CD4-positive, alpha-beta T cell treated with Interleukin-4 for 4 hours (primary cell): ENCODE measurements at regions not wholly inside any gene's neighbourhood (a gene's known extent, or its start where the extent isn't known, plus 50 kb on each side); places are given as distances from the start of the nearest gene placed in this dataset.
A peak's percentile ranks its signal among the peaks of the same experiment; 100 is the strongest.
"Not testable (repeated sequence)": the region's sequence is repeated elsewhere in the genome, so short reads cannot be mapped to it uniquely, and the experiment has no call there.

Experiments used
- DNase-seq: peaks from one replicate; pipeline ENCODE4 v3.0.0-alpha.2; 2020

DNA sequence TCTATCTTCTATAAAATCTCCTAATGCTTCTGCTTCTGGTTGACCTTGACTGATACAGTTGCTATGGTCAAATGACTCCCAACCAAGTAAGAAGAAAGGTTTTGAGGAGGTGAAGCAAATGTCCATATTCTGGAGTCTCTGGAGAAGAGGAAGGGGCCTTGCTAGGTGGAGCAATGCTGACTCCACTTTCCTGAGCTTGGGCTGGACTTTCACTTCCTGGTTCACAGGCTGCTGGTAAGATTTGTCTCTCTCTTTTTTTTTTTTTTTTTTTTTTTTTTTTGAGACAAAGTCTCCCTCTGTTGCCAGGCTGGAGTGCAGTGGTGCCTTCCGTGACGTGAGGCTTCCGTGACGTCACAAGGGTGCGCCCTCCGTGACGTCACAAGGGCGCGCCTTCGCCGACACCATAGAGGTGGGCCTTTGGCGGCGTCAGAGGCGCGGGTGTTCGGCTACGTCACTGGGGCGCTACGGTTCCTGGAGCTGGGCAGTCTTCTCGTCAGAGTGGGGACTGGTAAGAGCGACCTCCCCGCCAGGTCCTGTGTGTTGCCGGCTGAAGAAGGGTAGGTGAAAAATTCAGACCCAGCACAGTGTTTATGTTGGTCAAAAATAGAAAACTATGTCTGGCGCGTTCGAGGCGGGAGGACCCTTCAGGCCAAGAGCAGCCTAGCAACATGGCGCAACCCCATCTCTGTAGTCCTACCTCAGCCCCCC lies 93.7 kb upstream of the METTL14 start:
- DNase-seq = peak; percentile 94

- DNase-seq = not testable (repeated sequence)
These were observed 92.9 kb upstream of the METTL14 start for GRCh38 chr4:118592289-118592688.

DNA sequence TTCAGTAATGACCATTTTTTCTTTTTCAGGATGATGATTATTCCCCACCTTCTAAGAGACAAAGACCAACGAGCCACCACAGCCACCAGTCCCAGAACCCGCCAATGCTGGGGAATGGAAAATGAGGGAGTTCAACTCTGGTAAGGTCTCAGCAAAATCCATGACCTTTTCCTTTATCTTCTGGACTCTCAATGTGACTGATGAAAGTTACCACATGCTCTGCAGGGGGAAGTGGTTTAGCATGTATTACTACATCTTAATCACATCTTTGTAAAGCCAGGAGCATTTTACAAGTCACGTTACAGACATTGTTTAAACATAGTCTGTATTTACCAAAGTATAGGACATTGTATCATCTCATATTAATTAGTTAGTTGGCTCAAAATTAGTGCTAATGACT lies 89.3 kb upstream of the METTL14 start:
- DNase-seq = not testable (repeated sequence)

DNA sequence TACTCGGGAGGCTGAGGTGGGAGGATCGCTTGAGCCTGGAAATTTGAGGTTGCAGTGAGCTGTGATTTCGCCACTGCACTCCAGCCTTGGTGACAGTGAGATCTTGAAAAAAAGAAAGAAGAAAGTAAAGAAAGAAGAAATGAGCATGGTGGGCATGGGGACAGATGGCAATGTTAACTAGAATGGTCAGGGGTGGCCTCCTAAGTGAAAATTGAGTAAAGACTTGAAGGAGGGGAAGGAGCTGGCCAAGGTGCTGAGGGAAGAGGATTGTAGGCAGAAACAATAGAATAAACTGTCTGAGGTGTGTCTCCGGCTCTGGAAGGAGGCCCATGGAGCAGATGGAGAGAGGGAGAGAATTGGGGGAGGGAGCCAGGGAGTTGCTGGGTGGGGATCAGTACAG lies 60.1 kb upstream of the METTL14 start:
- DNase-seq = not testable (repeated sequence)

- DNase-seq = not testable (repeated sequence)
These were observed 55.5 kb upstream of the METTL14 start for GRCh38 chr4:118629697-118630096.

DNA sequence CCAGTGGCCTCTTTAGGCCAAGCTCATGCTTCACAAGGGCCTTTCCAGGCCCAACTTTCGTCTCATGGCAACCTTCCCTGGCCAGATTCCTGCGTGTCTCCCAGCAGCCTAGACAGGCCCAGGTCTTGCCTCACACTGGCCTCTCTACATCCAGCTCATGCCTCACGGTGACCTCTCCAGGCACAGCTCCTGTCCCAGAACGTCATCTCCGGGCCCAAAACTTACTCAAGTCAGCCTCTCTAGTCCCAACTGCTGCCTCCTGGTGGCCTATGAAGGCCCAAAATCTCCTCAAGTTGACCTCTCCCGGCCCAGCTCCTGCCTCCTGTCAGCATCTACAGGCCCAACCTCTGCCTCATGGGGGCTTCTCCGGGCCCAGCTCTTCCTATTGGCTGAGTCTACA lies 54.3 kb upstream of the METTL14 start:
- not testable (repeated sequence) for DNase-seq

GRCh38 chr4:118631321-118632050 lies 53.7 kb upstream of the METTL14 start:
- not testable (repeated sequence) for DNase-seq

DNA sequence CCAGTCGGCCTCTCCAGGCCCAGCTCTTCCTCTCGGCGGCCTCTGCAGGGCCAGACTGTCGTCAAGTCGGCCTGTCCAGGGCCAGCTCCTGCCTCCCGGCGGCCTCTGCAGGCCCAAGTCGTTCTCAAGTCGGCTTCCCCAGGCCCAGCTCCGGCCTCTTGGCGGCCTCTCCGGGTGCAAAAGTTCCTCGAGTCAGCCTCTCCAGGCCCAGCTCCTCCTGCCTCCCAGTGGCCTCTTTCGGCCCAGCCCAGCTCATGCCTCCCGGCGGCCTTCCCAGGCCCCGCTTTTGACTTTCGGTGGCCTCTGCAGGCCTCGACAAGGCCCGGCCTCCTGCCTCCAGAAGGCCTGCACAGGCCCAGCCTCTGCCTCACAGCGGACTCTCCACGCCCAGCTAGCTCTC lies 51.7 kb upstream of the METTL14 start:
- DNase-seq = not testable (repeated sequence)

DNA sequence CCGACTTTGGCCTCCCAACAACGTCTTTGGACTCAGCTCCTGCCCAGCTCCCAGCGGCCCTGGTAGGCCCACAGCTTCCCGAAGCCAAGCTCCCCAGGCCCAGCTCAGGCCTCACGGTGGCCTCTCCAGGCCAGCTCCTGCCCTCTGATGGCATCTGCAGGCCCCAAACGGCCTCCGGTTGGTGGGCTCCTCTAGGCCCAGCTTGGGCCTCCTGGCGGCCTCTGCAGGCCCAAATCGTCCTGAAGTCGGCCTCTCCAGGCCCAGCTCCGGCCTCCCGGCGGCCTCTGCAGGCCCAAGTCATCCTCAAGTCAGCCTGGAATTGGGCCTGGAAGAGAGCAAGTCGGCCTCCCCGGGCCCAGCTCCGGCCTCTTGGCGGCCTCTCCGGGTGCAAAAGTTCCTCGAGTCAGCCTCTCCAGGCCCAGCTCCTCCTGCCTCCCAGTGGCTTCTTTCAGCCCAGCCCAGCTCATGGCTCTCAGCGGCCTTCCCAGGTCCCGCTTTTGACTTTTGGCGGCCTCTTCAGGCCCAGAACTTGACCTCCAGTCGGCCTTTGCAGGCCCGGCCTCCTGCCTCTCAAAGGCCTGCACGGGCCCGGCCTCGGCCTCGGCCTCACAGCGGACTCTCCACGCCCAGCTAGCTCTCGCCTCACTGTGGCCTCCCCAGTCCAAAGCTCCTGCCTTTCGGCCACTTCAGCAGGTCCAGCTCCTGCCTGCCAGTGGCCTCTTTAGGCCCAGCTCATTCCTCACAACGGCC lies 50.9 kb upstream of the METTL14 start:
- DNase-seq = not testable (repeated sequence)
